Duodenal mucosa (tissue), 2 donors: ENCODE measurements at regions not wholly inside any gene's neighbourhood (a gene's known extent, or its start where the extent isn't known, plus 50 kb on each side); places are given as distances from the start of the nearest gene placed in this dataset.
"Not testable (repeated sequence)": the region's sequence is repeated elsewhere in the genome, so short reads cannot be mapped to it uniquely, and the experiment has no call there.

Experiments used
- H3K27ac ChIP-seq: one replicate; pipeline ENCODE4 v1.7.0; 2013; ENCODE audit warnings: low read depth, low read length
- H3K27me3 ChIP-seq, 2 donors: one replicate each; pipeline ENCODE4 v1.7.0; 2013; ENCODE audit warnings: low read length in 2 of 2, control low read depth in 1 of 2; ENCODE audit not compliant: insufficient read depth in 2 of 2, control insufficient read depth in 1 of 2
- H3K36me3 ChIP-seq, 2 donors: one replicate each; pipeline ENCODE4 v1.7.0; 2013; ENCODE audit warnings: low read length in 2 of 2, control low read depth in 1 of 2; ENCODE audit not compliant: insufficient read depth in 2 of 2, control insufficient read depth in 1 of 2
- H3K4me1 ChIP-seq, 2 donors: one replicate each; pipeline ENCODE4 v1.7.0; 2013; ENCODE audit warnings: low read length in 2 of 2, control low read depth in 1 of 2; ENCODE audit not compliant: insufficient read depth in 2 of 2, control insufficient read depth in 1 of 2
- H3K4me3 ChIP-seq, 2 donors: one replicate each; pipeline ENCODE4 v1.7.0; 2013; ENCODE audit warnings: low read length in 2 of 2, low read depth in 1 of 2
- H3K9ac ChIP-seq, 2 donors: one replicate each; pipeline ENCODE4 v1.7.0; 2013; ENCODE audit warnings: low read length in 2 of 2, low read depth in 1 of 2
- H3K9me3 ChIP-seq, 2 donors: one replicate each; pipeline ENCODE4 v1.7.0; 2013; ENCODE audit warnings: low read length in 2 of 2, control low read depth in 1 of 2; ENCODE audit not compliant: control insufficient read depth in 1 of 2

- H3K9ac ChIP-seq: no peak overlapping the region
- no peaks in the 10 kb centered on the region for H3K9me3 ChIP-seq
- H3K4me3 ChIP-seq: no peak overlapping the region
- no peaks in the 10 kb centered on the region for H3K4me1 ChIP-seq
- H3K27me3 ChIP-seq: peaks cover 0 to 12% of the 10 kb centered on the region in 2 donors
- H3K27ac ChIP-seq: no peak overlapping the region
- no peaks in the 10 kb centered on the region for H3K36me3 ChIP-seq
Observed at GRCh38 chr9:135192686-135193085, 105.2 kb downstream of the OLFM1 start.

- not testable (repeated sequence) for H3K4me3 ChIP-seq, H3K9me3 ChIP-seq, H3K9ac ChIP-seq, H3K27ac ChIP-seq, H3K36me3 ChIP-seq, H3K4me1 ChIP-seq
- peaks cover 6 to 10% of the 10 kb centered on the region in 2 donors for H3K27me3 ChIP-seq
Observed at GRCh38 chr9:135195975-135196374, 108.5 kb downstream of the OLFM1 start.

- Histone ChIP-seq H3K27me3 (peaks cover 6 to 10% of the 10 kb centered on the region in 2 donors), H3K4me1 (no peaks in the 10 kb centered on the region), H3K27ac (no peak overlapping the region), H3K9ac (no peak overlapping the region), H3K4me3 (no peak overlapping the region), H3K36me3 (no peaks in the 10 kb centered on the region), H3K9me3 (no peaks in the 10 kb centered on the region)
Observed at GRCh38 chr9:135196474-135196873, 109.0 kb downstream of the OLFM1 start.

GRCh38 chr9:135198144-135198543, 110.7 kb downstream of the OLFM1 start:
- no peaks in the 10 kb centered on the region for H3K4me1 ChIP-seq
- H3K9ac ChIP-seq: no peak overlapping the region
- H3K4me3 ChIP-seq: no peak overlapping the region
- no peak overlapping the region for H3K27ac ChIP-seq
- no peaks in the 10 kb centered on the region for H3K36me3 ChIP-seq
- H3K27me3 ChIP-seq: peaks cover 6 to 10% of the 10 kb centered on the region in 2 donors
- no peaks in the 10 kb centered on the region for H3K9me3 ChIP-seq

GRCh38 chr9:135198586-135199285, 111.3 kb downstream of the OLFM1 start:
- Histone ChIP-seq H3K9me3 (no peaks in the 10 kb centered on the region), H3K27me3 (peaks cover 6 to 8% of the 10 kb centered on the region in 2 donors), H3K4me1 (no peaks in the 10 kb centered on the region), H3K4me3 (no peak overlapping the region), H3K9ac (no peak overlapping the region), H3K27ac (no peak overlapping the region), H3K36me3 (no peaks in the 10 kb centered on the region)

- no peak overlapping the region for H3K27ac ChIP-seq
- H3K9ac ChIP-seq: no peak overlapping the region
- H3K36me3 ChIP-seq: no peaks in the 10 kb centered on the region
- H3K4me3 ChIP-seq: no peak overlapping the region
- peaks cover 6 to 7% of the 10 kb centered on the region in 2 donors for H3K27me3 ChIP-seq
- no peaks in the 10 kb centered on the region for H3K4me1 ChIP-seq
- no peaks in the 10 kb centered on the region for H3K9me3 ChIP-seq
Observed at GRCh38 chr9:135199489-135199888, 112.0 kb downstream of the OLFM1 start.

GRCh38 chr9:135201711-135202110, 114.2 kb downstream of the OLFM1 start:
- Histone ChIP-seq H3K9me3 (no peaks in the 10 kb centered on the region), H3K4me1 (no peaks in the 10 kb centered on the region), H3K27ac (no peak overlapping the region), H3K9ac (no peak overlapping the region), H3K4me3 (no peak overlapping the region), H3K36me3 (no peaks in the 10 kb centered on the region), H3K27me3 (peaks cover 6 to 7% of the 10 kb centered on the region in 2 donors)

GRCh38 chr9:135204177-135204576, 116.7 kb downstream of the OLFM1 start:
- Histone ChIP-seq H3K4me3 (no peak overlapping the region), H3K27me3 (peaks cover 3 to 5% of the 10 kb centered on the region in 2 donors)

GRCh38 chr9:135209136-135209535, 121.7 kb downstream of the OLFM1 start:
- Histone ChIP-seq H3K27ac (no peak overlapping the region), H3K36me3 (no peaks in the 10 kb centered on the region), H3K9me3 (peaks cover 0 to 7% of the 10 kb centered on the region in 2 donors), H3K9ac (no peak overlapping the region), H3K4me3 (no peak overlapping the region), H3K4me1 (no peaks in the 10 kb centered on the region), H3K27me3 (no peaks in the 10 kb centered on the region)

More at GRCh38 chr9:135204177-135204576, 116.7 kb downstream of the OLFM1 start:
- no peaks in the 10 kb centered on the region for H3K9me3 ChIP-seq
- no peaks in the 10 kb centered on the region for H3K4me1 ChIP-seq
- H3K27ac ChIP-seq: no peak overlapping the region
- no peak overlapping the region for H3K9ac ChIP-seq
- H3K36me3 ChIP-seq: no peaks in the 10 kb centered on the region

- no peaks in the 10 kb centered on the region for H3K36me3 ChIP-seq
- no peaks in the 10 kb centered on the region for H3K27me3 ChIP-seq
Observed at GRCh38 chr9:135209852-135210251, 122.4 kb downstream of the OLFM1 start.

More at GRCh38 chr9:135209852-135210251, 122.4 kb downstream of the OLFM1 start:
- H3K4me3 ChIP-seq: no peak overlapping the region
- H3K4me1 ChIP-seq: no peaks in the 10 kb centered on the region
- peaks cover 0 to 7% of the 10 kb centered on the region in 2 donors for H3K9me3 ChIP-seq
- no peak overlapping the region for H3K27ac ChIP-seq
- no peak overlapping the region for H3K9ac ChIP-seq
